NT2/D1 (cell line): ENCODE measurements at regions not wholly inside any gene's neighbourhood (a gene's known extent, or its start where the extent isn't known, plus 50 kb on each side); places are given as distances from the start of the nearest gene placed in this dataset.

Experiments used
- DNase-seq: peaks from one replicate; pipeline ENCODE4 v3.0.0-alpha.2; 2011; ENCODE audit warnings: low read depth, low spot score
- H3K27me3 ChIP-seq: 2 replicates; pipeline ENCODE4 v1.6.0; 2011; ENCODE audit warnings: mild to moderate bottlenecking; ENCODE audit not compliant: insufficient read length, insufficient read depth
- H3K36me3 ChIP-seq: 2 replicates; pipeline ENCODE4 v1.6.1; 2011; ENCODE audit warnings: mild to moderate bottlenecking, low read length, mixed read lengths; ENCODE audit not compliant: insufficient read depth, insufficient read length
- H3K4me1 ChIP-seq: 2 replicates; pipeline ENCODE4 v1.5.1; 2011; ENCODE audit not compliant: insufficient read depth, insufficient read length
- H3K4me3 ChIP-seq: 2 replicates; pipeline ENCODE4 v1.5.1; 2011; ENCODE audit warnings: low read depth; ENCODE audit not compliant: insufficient read length
- H3K9ac ChIP-seq: 2 replicates; pipeline ENCODE4 v1.6.0; 2011; ENCODE audit warnings: low read depth; ENCODE audit not compliant: insufficient read length
- H3K9me3 ChIP-seq: 2 replicates; pipeline ENCODE4 v1.5.1; 2011; ENCODE audit warnings: mild to moderate bottlenecking, low read length; ENCODE audit not compliant: insufficient read depth
- SUZ12 ChIP-seq: IDR thresholded peaks from 2 replicates; pipeline ENCODE4 v1.6.1; 2011; ENCODE audit not compliant: insufficient read length, insufficient read depth; ENCODE audit errors: extremely low read depth
- YY1 ChIP-seq: IDR thresholded peaks from 2 replicates; pipeline ENCODE4 v1.6.1; 2011; ENCODE audit not compliant: insufficient read length, insufficient read depth
- ZNF274 ChIP-seq: IDR thresholded peaks from 2 replicates; pipeline ENCODE4 v1.6.1; 2011; ENCODE audit warnings: mild to moderate bottlenecking, low read depth, low read length

- no peak for TF ChIP-seq YY1
- no peak for TF ChIP-seq SUZ12
- no peak for TF ChIP-seq ZNF274
These were observed 421.5 kb upstream of the CDH10 start for GRCh38 chr5:25066239-25066638.

DNA sequence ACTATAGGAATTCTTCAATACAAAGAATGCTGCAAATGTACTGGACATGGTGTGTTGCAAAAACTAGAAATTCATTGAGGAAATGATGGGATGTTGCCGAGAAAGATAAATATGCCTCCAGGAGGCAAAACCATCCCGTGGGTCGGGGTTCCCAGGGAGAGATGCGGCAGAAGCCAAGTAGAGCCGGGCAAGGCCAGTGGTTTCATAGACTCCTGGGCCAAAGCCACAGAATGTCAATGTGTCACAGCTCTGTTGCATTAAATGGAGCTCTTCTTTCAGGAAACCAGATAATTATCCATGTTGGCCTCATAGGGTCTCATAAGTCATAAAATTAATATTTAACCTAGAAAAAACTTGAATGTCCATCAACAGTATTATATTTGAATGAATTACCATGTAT, 419.5 kb upstream of the CDH10 start:
- Histone ChIP-seq H3K4me1 (no peaks in the 10 kb centered on the region), H3K4me3 (no peak overlapping the region), H3K9me3 (no peaks in the 10 kb centered on the region), H3K36me3 (no peaks in the 10 kb centered on the region), H3K9ac (no peak overlapping the region), H3K27me3 (no peaks in the 10 kb centered on the region)
- TF ChIP-seq ZNF274 (no peak), SUZ12 (no peak), YY1 (no peak)
- no peak for DNase-seq

More at GRCh38 chr5:25066239-25066638, 421.5 kb upstream of the CDH10 start:
- Histone ChIP-seq H3K9ac (no peak overlapping the region), H3K4me1 (no peaks in the 10 kb centered on the region), H3K27me3 (no peaks in the 10 kb centered on the region), H3K4me3 (no peak overlapping the region), H3K36me3 (no peaks in the 10 kb centered on the region), H3K9me3 (no peaks in the 10 kb centered on the region)
- DNase-seq = no peak

DNA sequence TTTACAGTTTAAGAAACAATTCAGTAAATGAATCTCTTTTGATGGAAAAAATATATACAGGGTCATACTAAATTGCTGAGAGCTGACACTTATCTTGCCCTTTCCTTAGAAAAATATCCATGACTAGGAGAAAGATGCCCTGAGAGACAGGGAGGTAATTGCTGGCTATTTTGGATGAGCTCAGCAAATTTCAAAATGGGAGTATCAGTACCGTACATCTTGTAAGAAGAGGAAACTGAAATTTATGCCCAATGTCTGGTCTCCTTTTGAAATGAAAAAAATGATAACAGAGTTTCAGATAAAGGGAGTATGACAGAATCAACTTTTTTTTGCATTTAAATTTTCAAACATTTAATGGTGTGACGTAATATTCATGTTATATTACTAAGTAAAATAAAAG, 415.8 kb upstream of the CDH10 start:
- DNase-seq = no peak
- Histone ChIP-seq H3K27me3 (no peaks in the 10 kb centered on the region), H3K36me3 (no peaks in the 10 kb centered on the region), H3K4me3 (no peak overlapping the region), H3K4me1 (no peaks in the 10 kb centered on the region), H3K9ac (no peak overlapping the region), H3K9me3 (no peaks in the 10 kb centered on the region)
- no peak for TF ChIP-seq YY1
- TF ChIP-seq SUZ12 = no peak
- TF ChIP-seq ZNF274 = no peak

DNA sequence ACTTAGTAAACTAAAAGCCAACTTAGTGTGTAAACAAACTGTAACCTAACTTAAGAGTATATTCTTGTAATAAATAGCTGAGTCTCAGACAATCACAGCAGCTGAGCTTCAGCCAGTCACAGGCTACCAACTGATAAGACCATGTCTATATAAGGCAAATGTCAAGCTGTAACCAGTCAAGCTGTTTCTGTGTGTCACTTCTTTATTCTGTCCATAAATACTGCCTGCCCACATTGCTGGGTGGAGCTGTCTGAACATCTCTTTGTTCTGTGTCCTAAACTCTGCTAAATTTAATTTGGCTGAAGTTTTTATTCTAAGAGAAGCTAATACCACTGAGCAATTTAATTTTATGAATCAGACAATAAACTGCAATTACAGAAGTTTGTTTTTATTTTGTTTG, 412.1 kb upstream of the CDH10 start:
- H3K36me3 ChIP-seq = no peaks in the 10 kb centered on the region
- no peak overlapping the region for H3K9ac ChIP-seq
- no peaks in the 10 kb centered on the region for H3K27me3 ChIP-seq
- H3K4me1 ChIP-seq = no peaks in the 10 kb centered on the region
- TF ChIP-seq YY1 (no peak), SUZ12 (no peak), ZNF274 (no peak)
- H3K4me3 ChIP-seq = no peak overlapping the region
- DNase-seq = no peak
- no peaks in the 10 kb centered on the region for H3K9me3 ChIP-seq

- H3K36me3 ChIP-seq = no peaks in the 10 kb centered on the region
- H3K9me3 ChIP-seq = no peaks in the 10 kb centered on the region
- no peak overlapping the region for H3K4me3 ChIP-seq
- no peak for DNase-seq
- H3K9ac ChIP-seq = no peak overlapping the region
- H3K27me3 ChIP-seq = no peaks in the 10 kb centered on the region
- H3K4me1 ChIP-seq = no peaks in the 10 kb centered on the region
- TF ChIP-seq SUZ12 = no peak
- no peak for TF ChIP-seq YY1
These were observed 388.9 kb upstream of the CDH10 start for GRCh38 chr5:25033658-25034057.

DNA sequence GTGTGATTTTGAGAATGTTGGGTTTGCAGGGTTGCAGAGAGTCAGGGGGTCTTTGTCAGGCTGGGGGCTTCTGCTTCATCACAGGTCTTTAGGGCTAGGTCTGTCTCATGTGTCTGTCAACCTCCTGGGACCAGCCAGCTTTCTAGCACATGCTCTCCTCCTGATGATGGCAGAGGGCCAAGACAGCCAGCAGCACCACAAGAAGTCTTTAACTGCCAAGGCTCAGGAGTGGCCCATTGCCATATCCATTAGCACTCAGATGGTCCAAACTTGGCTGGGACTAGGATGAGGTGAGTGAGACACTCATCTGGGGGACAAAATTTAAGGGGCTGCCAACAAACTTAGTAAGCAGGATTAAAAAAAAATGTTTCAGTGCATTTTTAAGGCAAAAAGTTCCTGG, 384.2 kb upstream of the CDH10 start:
- H3K36me3 ChIP-seq = no peaks in the 10 kb centered on the region
- H3K27me3 ChIP-seq = no peaks in the 10 kb centered on the region
- H3K4me3 ChIP-seq = no peak overlapping the region
- H3K9ac ChIP-seq = no peak overlapping the region
- TF ChIP-seq SUZ12 (no peak), ZNF274 (no peak), YY1 (no peak)
- no peaks in the 10 kb centered on the region for H3K4me1 ChIP-seq
- H3K9me3 ChIP-seq = no peaks in the 10 kb centered on the region
- no peak for DNase-seq

GRCh38 chr5:25027526-25027925, 382.7 kb upstream of the CDH10 start:
- H3K4me1 ChIP-seq = no peaks in the 10 kb centered on the region
- H3K36me3 ChIP-seq = no peaks in the 10 kb centered on the region
- H3K9ac ChIP-seq = no peak overlapping the region
- TF ChIP-seq ZNF274 (no peak), YY1 (no peak), SUZ12 (no peak)
- H3K27me3 ChIP-seq = no peaks in the 10 kb centered on the region
- no peaks in the 10 kb centered on the region for H3K9me3 ChIP-seq
- no peak overlapping the region for H3K4me3 ChIP-seq
- DNase-seq = no peak

GRCh38 chr5:25027061-25027460, 382.3 kb upstream of the CDH10 start:
- no peak overlapping the region for H3K4me3 ChIP-seq
- H3K9ac ChIP-seq = no peak overlapping the region
- no peaks in the 10 kb centered on the region for H3K4me1 ChIP-seq
- H3K36me3 ChIP-seq = no peaks in the 10 kb centered on the region
- DNase-seq = no peak
- TF ChIP-seq ZNF274 = no peak
- TF ChIP-seq SUZ12 = no peak
- no peak for TF ChIP-seq YY1
- H3K27me3 ChIP-seq = no peaks in the 10 kb centered on the region
- H3K9me3 ChIP-seq = no peaks in the 10 kb centered on the region
